ENCODE measurements at regions not wholly inside any gene's neighbourhood (a gene's known extent, or its start where the extent isn't known, plus 50 kb on each side); places are given as distances from the start of the nearest gene placed in this dataset.

GRCh38 chr2:196440413-196440812 is 199.1 kb upstream of the CCDC150 start:
- H3K9ac ChIP-seq (ENCODE audit: insufficient read depth in 1 of 2, low read depth in 2 of 2, low read length in 2 of 2), result no peak overlapping the region
- H4K20me1 ChIP-seq (replicated peaks; ENCODE audit: control insufficient read depth, insufficient read depth, low read length), result no peaks in the 10 kb centered on the region
- CTCF ChIA-PET (ENCODE audit: low intra/inter-chr PET ratio), result no interaction called here
- WGBS (ENCODE audit: insufficient coverage, low coverage, missing lambda C conversion rate), result 50% methylated on average over 4 of the region's 4 CpGs
- no peak for TF ChIP-seq ZBTB8A (IDR thresholded peaks at IDR 0.05; ENCODE audit: partially characterized antibody)
- TF ChIP-seq GMEB1 (CRISPR knock-in tag; IDR thresholded peaks at IDR 0.05), result no peak
- TF ChIP-seq HDAC2 (IDR thresholded peaks at IDR 0.05), result no peak
- TF ChIP-seq ZNF316 (IDR thresholded peaks at IDR 0.05), result no peak
- no peak for TF ChIP-seq ZNF695 (CRISPR knock-in tag; IDR thresholded peaks at IDR 0.05)
- TF ChIP-seq ZNF444 (CRISPR knock-in tag; IDR thresholded peaks at IDR 0.05), result no peak
- TF ChIP-seq SREBF2 (CRISPR knock-in tag; IDR thresholded peaks at IDR 0.05), result no peak
- TF ChIP-seq CXXC5 (CRISPR knock-in tag; IDR thresholded peaks at IDR 0.05), result no peak
- no peak for TF ChIP-seq SMARCA5 (IDR thresholded peaks at IDR 0.05)
- TF ChIP-seq ZNF23 (CRISPR knock-in tag; IDR thresholded peaks at IDR 0.05), result no peak
- TF ChIP-seq IFI16 (CRISPR knock-in tag; IDR thresholded peaks at IDR 0.05), result no peak
- no peak for TF ChIP-seq ARID4B (CRISPR knock-in tag; IDR thresholded peaks at IDR 0.05)
- TF ChIP-seq ZNF165 (CRISPR knock-in tag; IDR thresholded peaks at IDR 0.05; ENCODE audit: borderline replicate concordance), result no peak
- TF ChIP-seq NR3C1 (CRISPR knock-in tag; IDR thresholded peaks at IDR 0.05), result no peak
- TF ChIP-seq CHAMP1 (IDR thresholded peaks at IDR 0.05), result no peak
- TF ChIP-seq ZNF24 (IDR thresholded peaks at IDR 0.05), result no peak
- no peak for TF ChIP-seq RAD21 (CRISPR knock-in tag; conservative IDR thresholded peaks at IDR 0.05 in 1 of 2, IDR thresholded peaks at IDR 0.05 in 1 of 2)
- intact Hi-C loops (cut with micrococcal nuclease), result no loop called here
- no peaks in the 10 kb centered on the region for H3K36me3 ChIP-seq (ENCODE audit: control insufficient read depth, insufficient read depth, low read length)
- H3K79me2 ChIP-seq (ENCODE audit: control insufficient read depth, insufficient read depth, low read length), result no peaks in the 10 kb centered on the region
- H3K4me1 ChIP-seq (replicated peaks in 1 of 2; ENCODE audit: control insufficient read depth in 2 of 2, insufficient read depth in 2 of 2, low read length in 2 of 2), result no peaks in the 10 kb centered on the region
- FAIRE-seq (no peak), DNase-seq (ENCODE audit: extremely low read depth in 1 of 4, low spot score in 3 of 4) (no peak), ATAC-seq (no peak)
- no peak overlapping the region for H3K4me2 ChIP-seq (ENCODE audit: insufficient read depth, low read length)
- no TSS peak for BruUV-seq (replicated peaks)
- H3K9me3 ChIP-seq (replicated peaks; ENCODE audit: control insufficient read depth, insufficient read depth, low read depth, low read length), result no peaks in the 10 kb centered on the region
- no peaks in the 10 kb centered on the region for H3K9me1 ChIP-seq (ENCODE audit: control insufficient read depth, insufficient read depth, low read length)
- in situ Hi-C loops (cut with MboI), result no loop called here
- no peak overlapping the region for H3K4me3 ChIP-seq
- POLR2A ChIA-PET, result no interaction called here
- H2AFZ ChIP-seq (ENCODE audit: low read depth, low read length), result no peak overlapping the region
- H3K27me3 ChIP-seq (ENCODE audit: control insufficient read depth in 2 of 2, insufficient read depth in 2 of 2, low read length in 2 of 2), result no peaks in the 10 kb centered on the region
- H3K27ac ChIP-seq (ENCODE audit: extremely low read depth, low read depth, low read length), result no peak overlapping the region
